ENCODE measurements at regions not wholly inside any gene's neighbourhood (a gene's known extent, or its start where the extent isn't known, plus 50 kb on each side); places are given as distances from the start of the nearest gene placed in this dataset.
"Not testable (repeated sequence)": the region's sequence is repeated elsewhere in the genome, so short reads cannot be mapped to it uniquely, and the experiment has no call there.

DNA sequence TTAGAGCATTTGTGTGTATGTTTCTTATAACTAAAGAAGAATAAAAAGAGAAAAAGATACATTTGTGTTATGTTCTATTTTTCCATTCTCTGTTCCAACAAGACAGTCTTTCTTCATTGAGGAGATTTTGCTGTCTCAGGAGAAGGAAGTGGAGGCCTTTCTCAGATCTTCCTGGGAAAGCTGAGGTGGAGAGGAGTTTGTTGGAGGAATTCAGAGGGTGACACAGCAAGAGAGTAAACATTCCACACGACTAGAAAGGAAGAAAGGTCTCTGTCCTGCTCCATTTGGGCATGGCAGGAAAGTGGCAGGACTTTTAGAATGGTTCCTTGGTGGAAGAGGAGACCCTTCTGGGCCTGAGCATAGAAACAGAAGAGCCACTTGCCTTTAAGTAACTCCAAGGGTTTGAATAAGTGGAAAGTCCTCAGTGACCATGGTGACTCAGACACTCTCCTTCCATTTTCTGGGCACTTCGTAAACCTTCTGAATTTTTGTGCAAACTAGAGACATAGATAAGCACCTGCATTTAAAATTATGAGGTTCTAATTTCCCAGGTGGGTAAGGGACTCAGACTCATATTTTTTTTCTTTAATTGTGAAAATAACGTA lies 52.3 kb upstream of the COL5A2 start:
- H3K4me3 ChIP-seq (ENCODE audit: low read depth, low read length): no peak overlapping the region
- no peak for DNase-seq (ENCODE audit: low read depth, low spot score)
- TF ChIP-seq, protein P1, sequence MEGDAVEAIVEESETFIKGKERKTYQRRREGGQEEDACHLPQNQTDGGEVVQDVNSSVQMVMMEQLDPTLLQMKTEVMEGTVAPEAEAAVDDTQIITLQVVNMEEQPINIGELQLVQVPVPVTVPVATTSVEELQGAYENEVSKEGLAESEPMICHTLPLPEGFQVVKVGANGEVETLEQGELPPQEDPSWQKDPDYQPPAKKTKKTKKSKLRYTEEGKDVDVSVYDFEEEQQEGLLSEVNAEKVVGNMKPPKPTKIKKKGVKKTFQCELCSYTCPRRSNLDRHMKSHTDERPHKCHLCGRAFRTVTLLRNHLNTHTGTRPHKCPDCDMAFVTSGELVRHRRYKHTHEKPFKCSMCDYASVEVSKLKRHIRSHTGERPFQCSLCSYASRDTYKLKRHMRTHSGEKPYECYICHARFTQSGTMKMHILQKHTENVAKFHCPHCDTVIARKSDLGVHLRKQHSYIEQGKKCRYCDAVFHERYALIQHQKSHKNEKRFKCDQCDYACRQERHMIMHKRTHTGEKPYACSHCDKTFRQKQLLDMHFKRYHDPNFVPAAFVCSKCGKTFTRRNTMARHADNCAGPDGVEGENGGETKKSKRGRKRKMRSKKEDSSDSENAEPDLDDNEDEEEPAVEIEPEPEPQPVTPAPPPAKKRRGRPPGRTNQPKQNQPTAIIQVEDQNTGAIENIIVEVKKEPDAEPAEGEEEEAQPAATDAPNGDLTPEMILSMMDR (IDR thresholded peaks at IDR 0.05; ENCODE audit: insufficient read depth, low read length, missing control alignments): no peak
- ChIA-PET POLR2A (no interaction called here), CTCF (interaction anchor here (1.1 kb wide), 1 partner anchor 22 kb away, joined by 3 read pairs; no protein-coding TSS in a partner anchor)

DNA sequence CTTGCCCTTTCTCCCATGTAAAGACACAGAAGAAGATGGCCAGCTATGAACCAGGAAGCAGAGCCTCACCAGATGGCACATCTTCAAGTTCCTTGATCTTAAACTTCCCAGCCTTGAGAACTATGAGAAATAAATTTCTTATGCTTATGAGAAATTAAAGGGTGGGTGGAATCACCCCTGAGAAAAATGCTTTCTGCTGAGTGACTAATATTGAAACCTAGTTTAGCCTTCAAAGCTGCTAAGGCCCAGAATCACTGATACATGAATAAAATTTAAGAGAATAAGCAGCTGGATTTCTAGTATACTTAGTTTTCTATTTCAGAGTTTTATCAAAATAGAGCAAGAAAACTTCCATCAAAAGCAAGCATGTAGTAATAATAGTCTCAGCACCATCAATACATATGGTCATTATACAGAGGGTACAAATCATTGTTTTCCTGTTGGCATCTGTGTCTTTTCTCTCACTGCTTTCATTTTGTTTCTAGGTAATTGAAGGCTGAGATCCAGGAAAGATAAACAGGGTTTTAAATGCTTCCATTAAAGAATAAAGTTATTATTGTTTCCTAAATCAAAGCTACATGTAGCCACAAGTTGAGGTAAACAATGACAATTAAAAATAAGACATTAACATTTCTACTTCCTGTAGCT lies 53.3 kb upstream of the COL5A2 start:
- POLR2A ChIA-PET: no interaction called here
- no peak overlapping the region for H3K4me3 ChIP-seq (ENCODE audit: low read depth, low read length)
- TF ChIP-seq, protein P1 (IDR thresholded peaks at IDR 0.05; ENCODE audit: insufficient read depth, low read length, missing control alignments): no peak
- CTCF ChIA-PET: no interaction called here
- no peak for DNase-seq (ENCODE audit: low read depth, low spot score)

DNA sequence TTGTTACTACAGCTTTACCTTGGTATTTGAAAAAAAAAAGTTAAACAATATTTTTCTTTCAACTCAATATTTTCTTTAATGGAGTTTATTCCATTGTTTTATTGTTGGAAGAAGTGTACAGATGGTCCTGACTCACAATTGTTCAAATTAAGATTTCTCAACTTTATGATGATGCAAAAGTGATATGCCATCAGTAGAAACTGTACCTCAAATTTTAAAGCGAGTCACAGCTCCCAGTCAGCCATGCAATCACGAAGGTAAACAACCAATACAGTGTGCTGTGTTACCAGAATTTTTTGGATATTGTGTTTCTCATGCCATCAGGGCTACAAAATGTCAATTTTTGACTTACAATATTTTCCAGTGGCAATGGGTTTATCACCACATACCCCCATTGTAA lies 54.0 kb upstream of the COL5A2 start:
- H3K4me3 ChIP-seq (ENCODE audit: low read depth, low read length): no peak overlapping the region
- TF ChIP-seq, protein P1 (IDR thresholded peaks at IDR 0.05; ENCODE audit: insufficient read depth, low read length, missing control alignments): no peak
- POLR2A ChIA-PET: no interaction called here
- CTCF ChIA-PET: no interaction called here
- no peak for DNase-seq (ENCODE audit: low read depth, low spot score)

DNA sequence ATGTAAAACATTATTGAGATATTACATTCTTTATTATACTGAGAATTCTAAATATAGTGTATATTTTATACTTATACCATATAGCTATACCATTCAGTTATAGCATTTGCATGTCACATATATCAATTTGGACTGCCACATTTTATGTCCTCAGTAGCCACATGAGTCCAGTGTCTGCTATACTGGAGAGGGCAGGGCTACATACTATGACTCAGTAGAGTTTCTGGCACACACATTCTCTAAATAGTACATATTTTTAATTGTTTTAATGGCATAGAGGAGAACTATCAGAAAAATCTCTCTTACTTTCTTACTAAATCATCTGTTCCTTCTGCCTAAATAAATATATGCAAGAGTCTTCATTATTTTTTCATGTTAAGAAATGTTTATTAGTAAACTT lies 55.4 kb upstream of the COL5A2 start:
- H3K4me3 ChIP-seq (ENCODE audit: low read depth, low read length): no peak overlapping the region
- TF ChIP-seq, protein P1 (IDR thresholded peaks at IDR 0.05; ENCODE audit: insufficient read depth, low read length, missing control alignments): no peak
- DNase-seq (ENCODE audit: low read depth, low spot score): no peak
- ChIA-PET CTCF (no interaction called here), POLR2A (no interaction called here)

DNA sequence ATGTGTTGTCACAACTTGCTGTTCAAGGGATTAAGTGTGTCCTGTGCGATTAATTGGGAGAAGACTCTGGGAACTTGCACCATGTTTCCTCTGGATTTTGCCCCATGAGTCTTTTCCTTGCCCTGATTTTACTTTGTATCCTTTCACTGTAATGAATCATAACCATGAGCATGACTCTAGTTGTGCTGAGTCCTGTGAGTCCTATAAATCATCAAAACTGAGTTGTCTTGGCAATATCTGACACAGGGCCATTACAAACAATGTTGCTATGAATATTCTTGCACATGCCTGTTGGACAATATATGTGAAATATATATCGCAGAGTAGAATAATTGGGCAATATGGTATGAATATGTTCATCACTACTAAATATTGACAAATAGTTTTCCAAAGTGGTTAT lies 56.5 kb upstream of the COL5A2 start:
- TF ChIP-seq, protein P1 (IDR thresholded peaks at IDR 0.05; ENCODE audit: insufficient read depth, low read length, missing control alignments): no peak
- no peak for DNase-seq (ENCODE audit: low read depth, low spot score)
- CTCF ChIA-PET: no interaction called here

DNA sequence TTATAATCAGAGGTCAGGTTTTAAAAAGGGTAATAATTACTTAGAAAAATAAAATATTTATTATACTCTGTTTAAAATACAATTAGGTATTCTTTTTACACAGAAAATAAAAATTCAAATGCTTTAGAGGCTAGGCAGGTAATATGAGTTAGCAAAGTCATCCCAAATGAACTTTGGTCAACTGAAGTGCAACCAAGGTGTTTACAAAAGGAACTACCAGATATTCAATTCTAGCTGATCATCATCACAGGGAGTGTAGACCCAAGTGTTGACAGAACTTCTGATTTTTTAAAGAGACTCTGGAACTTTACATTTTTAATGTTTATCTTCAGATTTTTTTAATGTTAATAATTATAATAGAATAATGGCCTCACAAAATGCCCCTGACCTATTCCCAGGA lies 59.3 kb upstream of the COL5A2 start:
- no peak overlapping the region for H3K4me3 ChIP-seq (ENCODE audit: low read depth, low read length)
- TF ChIP-seq, protein P1 (IDR thresholded peaks at IDR 0.05; ENCODE audit: insufficient read depth, low read length, missing control alignments): no peak
- no peak for DNase-seq (ENCODE audit: low read depth, low spot score)
- ChIA-PET CTCF (no interaction called here), POLR2A (no interaction called here)

More for the DNA sequence above, 56.5 kb upstream of the COL5A2 start:
- POLR2A ChIA-PET: no interaction called here
- no peak overlapping the region for H3K4me3 ChIP-seq (ENCODE audit: low read depth, low read length)

DNA sequence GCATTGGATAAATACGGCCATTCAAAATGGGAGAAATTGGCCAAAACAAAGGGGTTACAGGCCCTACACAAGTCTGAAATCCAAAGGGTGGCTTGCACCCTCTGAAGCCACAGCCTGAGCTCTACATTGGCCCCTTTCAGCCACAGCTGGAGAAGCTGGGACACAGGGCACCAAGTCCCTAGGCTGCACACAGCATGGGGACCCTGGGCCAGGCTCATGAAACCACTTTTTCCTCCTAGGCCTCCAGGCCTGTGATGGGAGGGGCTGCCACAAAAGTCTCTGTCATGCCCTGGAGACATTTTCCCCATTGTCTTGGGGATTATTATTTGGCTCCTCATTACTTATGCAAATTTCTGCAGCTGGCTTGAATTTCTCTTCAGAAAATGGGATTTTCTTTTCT lies 64.3 kb upstream of the COL5A2 start:
- POLR2A ChIA-PET; DNase-seq (ENCODE audit: low read depth, low spot score); CTCF ChIA-PET; H3K4me3 ChIP-seq (ENCODE audit: low read depth, low read length): not testable (repeated sequence)

Measured in AG04449 (cell line).